ENCODE measurements at regions not wholly inside any gene's neighbourhood (a gene's known extent, or its start where the extent isn't known, plus 50 kb on each side); places are given as distances from the start of the nearest gene placed in this dataset.

- WGBS, 2 donors = 47 to 61% methylated on average over 5 of the region's 5 CpGs
- intact Hi-C loops (cut with DNase I; ENCODE audit: low total_unique reads) = no loop called here
Observed at GRCh38 chr15:97899981-97900380, 60.5 kb upstream of the ARRDC4 start.

GRCh38 chr15:97902140-97902780 is 58.2 kb upstream of the ARRDC4 start:
- peak in 1 of 2 donors; percentile 57 for DNase-seq (ENCODE audit: low spot score in 2 of 2)
- TF ChIP-seq CTCF (IDR thresholded peaks at IDR 0.05) (no peak), POLR2A (IDR thresholded peaks at IDR 0.05) (no peak)
- intact Hi-C loops (cut with DNase I; ENCODE audit: low total_unique reads) = no loop called here
- H3K4me3 ChIP-seq (ENCODE audit: low read depth, poor library complexity, severe bottlenecking) = no peak overlapping the region
- 27 to 34% methylated on average over 10 of the region's 10 CpGs for WGBS, 2 donors

More at GRCh38 chr15:97899981-97900380, 60.5 kb upstream of the ARRDC4 start:
- H3K4me3 ChIP-seq (ENCODE audit: low read depth, poor library complexity, severe bottlenecking) = no peak overlapping the region
- DNase-seq (ENCODE audit: low spot score in 2 of 2) = no peak
- TF ChIP-seq POLR2A (IDR thresholded peaks at IDR 0.05) = no peak
- no peak for TF ChIP-seq CTCF (IDR thresholded peaks at IDR 0.05)

- WGBS, 2 donors = 74 to 79% methylated on average over 3 of the region's 3 CpGs
- H3K4me3 ChIP-seq (ENCODE audit: low read depth, poor library complexity, severe bottlenecking) = no peak overlapping the region
Observed at GRCh38 chr15:97903560-97903959, 56.9 kb upstream of the ARRDC4 start.

DNA sequence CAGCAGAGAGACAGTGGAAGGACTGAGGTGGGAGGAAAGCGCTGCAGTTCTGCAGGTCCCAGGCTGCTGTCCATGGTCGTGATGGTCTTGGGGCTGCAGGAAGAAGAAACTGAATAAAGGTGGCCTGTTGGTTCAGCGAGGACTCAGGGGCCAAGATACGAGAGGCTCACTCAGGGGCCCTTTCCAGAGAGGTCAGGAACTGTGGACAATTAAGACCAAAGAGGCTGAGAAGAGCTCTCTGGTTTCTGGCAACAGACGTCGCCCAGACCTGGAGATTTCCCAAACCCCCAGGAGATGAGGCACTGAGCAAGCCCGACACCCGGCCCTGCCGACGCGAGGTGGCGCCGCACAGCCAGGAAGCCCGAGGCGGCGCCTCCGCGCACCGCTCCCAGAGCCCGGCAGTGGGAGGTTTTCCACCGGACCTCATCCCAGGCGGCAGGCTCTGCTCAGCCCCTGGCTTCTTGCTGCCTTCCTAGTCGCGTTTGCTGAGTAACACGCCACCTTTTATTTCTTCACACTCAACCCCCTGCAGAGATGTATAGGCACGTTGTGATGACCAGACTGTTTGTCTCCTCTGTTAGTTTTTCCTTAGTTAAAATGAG is 56.4 kb upstream of the ARRDC4 start:
- DNase-seq (ENCODE audit: low spot score in 2 of 2) = peak; percentile 34 to 91
- intact Hi-C loops (cut with DNase I; ENCODE audit: low total_unique reads) = no loop called here
- 3 to 5% methylated on average over 25 to 26 of the region's 26 CpGs for WGBS, 2 donors
- TF ChIP-seq CTCF (IDR thresholded peaks at IDR 0.05) = no peak
- no peak for TF ChIP-seq POLR2A (IDR thresholded peaks at IDR 0.05)
- H3K4me3 ChIP-seq (ENCODE audit: low read depth, poor library complexity, severe bottlenecking) = no peak overlapping the region

More at GRCh38 chr15:97903560-97903959, 56.9 kb upstream of the ARRDC4 start:
- no peak for TF ChIP-seq CTCF (IDR thresholded peaks at IDR 0.05)
- TF ChIP-seq POLR2A (IDR thresholded peaks at IDR 0.05) = no peak
- DNase-seq (ENCODE audit: low spot score in 2 of 2) = no peak
- intact Hi-C loops (cut with DNase I; ENCODE audit: low total_unique reads) = no loop called here

DNA sequence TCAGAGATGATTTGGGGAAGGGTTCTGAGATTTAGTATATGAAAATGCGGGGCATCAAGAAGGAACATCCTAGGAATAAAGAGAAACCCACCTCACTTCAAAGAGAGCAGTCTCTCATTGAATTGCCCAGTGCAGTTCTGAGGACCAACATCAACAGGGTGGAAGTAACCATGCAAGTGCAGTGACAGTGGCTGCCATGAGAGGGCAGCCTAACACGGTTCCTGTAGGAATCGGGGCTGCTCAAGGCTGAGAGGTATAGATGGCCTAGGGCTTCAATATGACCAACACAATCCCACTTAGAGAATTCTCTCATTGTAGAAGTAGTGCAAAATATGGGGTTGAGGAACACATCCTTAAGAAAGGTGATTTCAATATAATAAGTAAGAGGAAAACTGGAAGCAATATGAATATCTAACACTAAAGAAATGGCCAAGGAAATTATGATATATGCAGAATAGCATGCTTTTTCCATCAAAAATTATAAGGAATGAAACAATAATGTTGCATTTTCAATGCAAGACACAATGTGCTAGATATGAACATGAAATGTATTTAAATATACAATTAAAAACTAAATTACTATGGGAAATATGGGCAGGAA is 51.1 kb upstream of the ARRDC4 start:
- 3 to 8% methylated on average over 3 of the region's 3 CpGs for WGBS, 2 donors
- no peak overlapping the region for H3K4me3 ChIP-seq (ENCODE audit: low read depth, poor library complexity, severe bottlenecking)
- TF ChIP-seq POLR2A (IDR thresholded peaks at IDR 0.05) (no peak), CTCF (IDR thresholded peaks at IDR 0.05) (peak in 1 of 3 donors; percentile 29)
- intact Hi-C loops (cut with DNase I; ENCODE audit: low total_unique reads) = loop anchor here (5.0 kb wide), 1 partner anchor 268 kb away; no protein-coding TSS in a partner anchor
- peak; percentile 54 to 88 for DNase-seq (ENCODE audit: low spot score in 2 of 2)
